Motor neuron (in vitro differentiated cells): ENCODE measurements at regions not wholly inside any gene's neighbourhood (a gene's known extent, or its start where the extent isn't known, plus 50 kb on each side); places are given as distances from the start of the nearest gene placed in this dataset.
"Not testable (repeated sequence)": the region's sequence is repeated elsewhere in the genome, so short reads cannot be mapped to it uniquely, and the experiment has no call there.

ENCODE experiments used
- ATAC-seq, 8 experiments: fragments of 200-7000 bp; cut with Tn5 transposase; replicated peaks in 6 of 8; 2 replicates each; pipeline ENCODE4 v1.8.0; 2021; ENCODE audit warnings: mild to moderate bottlenecking in 8 of 8, moderate library complexity in 8 of 8
- H3K27ac ChIP-seq, 2 donors: fragments of 250-450 bp; sonication (Bioruptor Pico); 2 replicates each; pipeline ENCODE4 v1.9.0; 2021; ENCODE audit warnings: antibody characterized with exemption in 2 of 2, mild to moderate bottlenecking in 2 of 2, moderate library complexity in 1 of 2
- H3K4me1 ChIP-seq, 2 donors: fragments of 250-450 bp; sonication (Bioruptor Pico); replicated peaks in 1 of 2; 2 replicates each; pipeline ENCODE4 v1.6.1; 2021; ENCODE audit warnings: antibody characterized with exemption in 2 of 2, mild to moderate bottlenecking in 2 of 2, moderate library complexity in 1 of 2
- H3K4me3 ChIP-seq, 5 donors: fragments of 250-450 bp; sonication (Bioruptor Pico); 2 replicates each; pipeline ENCODE4 v1.9.0; 2021; ENCODE audit warnings: antibody characterized with exemption in 5 of 5, mild to moderate bottlenecking in 5 of 5, moderate library complexity in 4 of 5
- WGBS, 10 experiments: fragments of 450-650 bp; shearing (Covaris generic); methylation state at CpG; one replicate each; pipeline ENCODE4 v1.0.0; 2022; 5-methylcytosine and 5-hydroxymethylcytosine counted together
- in situ Hi-C, 9 experiments: fragments of 400-800 bp; cut with MboI; loops; one replicate each; pipeline ENCODE4 v1.15.0; 2021; ENCODE audit warnings: low sequenced_read_pairs in 9 of 9, low pct_unique_long_range_greater_than_20kb in 2 of 9; ENCODE audit not compliant: unreplicated experiment in 9 of 9

DNA sequence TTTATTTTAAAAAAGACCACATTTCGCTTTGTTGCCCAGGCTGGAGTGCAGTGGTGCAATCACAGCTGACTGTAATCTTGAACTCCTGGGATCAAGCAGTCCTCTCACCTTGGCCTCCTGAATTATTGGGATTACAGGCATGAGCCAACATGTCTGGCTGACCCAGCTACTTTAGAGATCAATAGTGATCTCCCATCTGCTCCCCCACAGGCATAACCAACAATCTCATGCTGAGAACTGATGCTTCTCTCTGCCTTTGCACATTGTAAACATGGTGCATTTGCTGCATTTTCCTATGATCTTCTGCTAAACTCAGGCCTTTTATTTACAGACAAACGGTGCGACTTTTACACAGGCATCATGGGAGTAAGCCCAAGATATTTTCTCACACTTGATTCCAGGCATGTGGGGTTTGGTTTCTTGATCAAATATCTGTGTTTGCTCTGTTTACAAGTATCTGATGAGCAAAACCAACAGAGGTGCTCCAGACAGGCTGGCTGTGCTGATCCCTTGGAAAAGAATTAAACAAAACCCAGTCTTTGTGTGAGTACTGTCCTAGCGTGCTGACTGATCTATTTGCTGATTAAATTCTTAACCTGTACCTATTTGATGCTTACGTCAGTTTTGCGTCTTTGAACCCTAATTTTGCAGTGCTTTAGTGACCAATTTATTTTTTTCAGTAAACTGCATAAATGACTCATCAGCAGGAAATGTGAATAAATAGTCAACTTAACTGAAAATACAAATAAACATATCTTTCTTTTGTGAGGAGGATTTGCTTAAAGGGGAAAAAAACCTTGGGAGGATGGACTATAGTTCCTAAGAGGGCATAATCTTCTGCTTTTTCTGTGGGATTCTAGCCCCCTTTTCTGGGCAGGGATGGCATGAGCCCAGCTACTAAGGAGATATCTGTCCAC is 191.7 kb upstream of the NR3C1 start:
- ATAC-seq: peak in 4 of 8 experiments; percentile 25 to 73 (median 58)
- WGBS, 10 experiments: 50 to 95% (median 85%) methylated on average over 2 to 6 of the region's 6 CpGs; no CpG with 5 or more reads in 1 of the 10 experiments
- H3K4me1 ChIP-seq: peaks cover 12 to 15% of the 10 kb centered on the region in 2 donors

GRCh38 chr5:143593723-143594122 is 190.2 kb upstream of the NR3C1 start:
- Histone ChIP-seq H3K27ac (no peak overlapping the region), H3K4me3 (no peak overlapping the region), H3K4me1 (peaks cover 12 to 15% of the 10 kb centered on the region in 2 donors)
- 89 to 100% (median 93%) methylated on average over 2 to 6 of the region's 6 CpGs; no CpG with 5 or more reads in 1 of the 10 experiments for WGBS, 10 experiments
- in situ Hi-C loops: no loop called here
- no peak for ATAC-seq

More for the DNA sequence above, 191.7 kb upstream of the NR3C1 start:
- in situ Hi-C loops: no loop called here
- peak overlapping the region in 1 of 2 donors; percentile 15 for H3K27ac ChIP-seq
- H3K4me3 ChIP-seq: no peak overlapping the region

DNA sequence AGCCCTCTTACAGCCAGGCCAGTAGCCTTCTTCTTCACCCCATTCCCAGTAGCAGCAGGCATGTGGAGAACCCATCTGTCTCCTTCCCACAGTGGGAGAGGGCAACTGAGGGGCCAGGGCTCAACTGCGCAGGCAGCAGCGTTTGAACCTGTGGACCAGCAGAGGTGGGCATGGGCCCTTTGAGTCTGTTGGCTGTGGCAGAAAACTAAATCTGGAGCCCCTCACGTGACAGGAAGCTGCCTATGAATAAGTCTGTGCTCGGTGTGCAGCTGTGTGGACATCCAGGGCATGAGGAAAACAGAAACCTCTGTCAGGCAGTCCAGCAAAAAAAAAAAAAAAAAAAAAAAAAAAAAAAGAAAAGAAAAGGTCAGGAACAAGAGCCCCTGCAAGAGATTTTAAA is 189.2 kb upstream of the NR3C1 start:
- WGBS, 10 experiments: 0 to 100% (median 50%) methylated on average over 1 to 2 of the region's 4 CpGs; no CpG with 5 or more reads in 2 of the 10 experiments
- ATAC-seq: no peak
- in situ Hi-C loops: no loop called here

DNA sequence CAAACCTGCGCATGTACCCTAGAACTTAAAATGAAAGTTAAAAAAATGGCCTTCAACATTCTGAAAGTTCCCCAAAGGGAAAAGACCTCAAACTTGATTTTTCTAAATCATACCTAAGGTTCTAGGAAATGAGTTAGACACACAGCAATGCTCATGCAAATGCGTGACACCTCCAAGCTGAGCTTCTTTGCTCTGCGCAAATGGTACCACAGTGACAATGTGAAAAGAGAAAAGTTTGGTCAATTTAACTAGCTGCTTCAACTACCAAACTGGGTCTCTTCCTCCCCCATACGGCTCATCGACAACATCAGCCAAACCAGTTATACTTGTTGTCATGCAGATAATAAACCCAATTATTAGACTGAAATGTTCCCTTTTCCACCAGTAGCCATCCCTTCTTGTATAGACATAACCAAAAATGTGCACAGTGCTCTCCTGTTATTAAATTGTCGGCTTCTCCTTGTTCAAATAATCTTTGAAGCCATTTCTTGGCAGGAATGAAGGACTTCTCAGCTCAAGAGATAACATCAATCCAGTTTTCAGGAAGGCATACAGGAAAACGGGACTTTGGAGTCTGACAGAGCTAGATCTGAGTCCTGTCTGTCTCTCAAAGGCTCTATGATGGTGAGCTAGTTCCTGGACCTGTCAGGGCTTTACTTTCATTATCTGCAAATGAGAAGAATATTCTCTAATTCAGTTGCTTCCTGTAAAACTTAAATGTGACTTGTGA is 185.6 kb upstream of the NR3C1 start:
- no peak overlapping the region for H3K27ac ChIP-seq
- H3K4me3 ChIP-seq: no peak overlapping the region
- no peak for ATAC-seq
- in situ Hi-C loops: no loop called here
- peaks cover 0 to 4% of the 10 kb centered on the region in 2 donors for H3K4me1 ChIP-seq
- WGBS, 10 experiments: 82 to 100% (median 93%) methylated on average over 1 to 7 of the region's 7 CpGs; no CpG with 5 or more reads in 1 of the 10 experiments

More for the DNA sequence above, 189.2 kb upstream of the NR3C1 start:
- Histone ChIP-seq H3K4me3 (no peak overlapping the region), H3K4me1 (peaks cover 12 to 18% of the 10 kb centered on the region in 2 donors), H3K27ac (no peak overlapping the region)

DNA sequence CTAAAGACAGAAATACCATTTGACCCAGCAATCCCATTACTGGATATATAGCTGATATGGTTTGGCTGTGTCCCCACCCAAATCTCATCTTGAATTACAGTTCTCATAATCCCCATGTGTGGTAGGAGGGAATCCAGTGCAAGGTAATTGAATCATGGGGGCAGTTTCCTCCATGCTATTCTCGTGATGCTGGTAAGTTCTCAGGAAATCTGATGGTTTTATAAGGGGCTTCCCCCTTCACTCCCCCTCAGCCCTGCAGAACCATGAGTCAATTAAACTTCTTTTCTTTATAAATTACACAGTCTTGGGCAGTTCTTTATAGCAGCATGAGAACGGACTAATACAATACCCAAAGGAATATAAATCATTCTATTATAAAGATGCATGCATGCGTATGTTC is 184.6 kb upstream of the NR3C1 start:
- WGBS, 10 experiments: 41 to 100% (median 76%) methylated on average over 1 to 3 of the region's 3 CpGs; no CpG with 5 or more reads in 1 of the 10 experiments
- H3K4me3 ChIP-seq, in situ Hi-C loops, H3K27ac ChIP-seq, H3K4me1 ChIP-seq: not testable (repeated sequence)
- ATAC-seq: peak in 1 of 8 experiments; percentile 16

GRCh38 chr5:143586781-143587362 is 183.4 kb upstream of the NR3C1 start:
- H3K27ac ChIP-seq: no peak overlapping the region
- H3K4me3 ChIP-seq: no peak overlapping the region
- 80 to 100% (median 85%) methylated on average over 1 of the region's 1 CpG; no CpG with 5 or more reads in 7 of the 10 experiments for WGBS, 10 experiments
- in situ Hi-C loops: no loop called here
- ATAC-seq: no peak
- peaks cover 4 to 6% of the 10 kb centered on the region in 2 donors for H3K4me1 ChIP-seq

DNA sequence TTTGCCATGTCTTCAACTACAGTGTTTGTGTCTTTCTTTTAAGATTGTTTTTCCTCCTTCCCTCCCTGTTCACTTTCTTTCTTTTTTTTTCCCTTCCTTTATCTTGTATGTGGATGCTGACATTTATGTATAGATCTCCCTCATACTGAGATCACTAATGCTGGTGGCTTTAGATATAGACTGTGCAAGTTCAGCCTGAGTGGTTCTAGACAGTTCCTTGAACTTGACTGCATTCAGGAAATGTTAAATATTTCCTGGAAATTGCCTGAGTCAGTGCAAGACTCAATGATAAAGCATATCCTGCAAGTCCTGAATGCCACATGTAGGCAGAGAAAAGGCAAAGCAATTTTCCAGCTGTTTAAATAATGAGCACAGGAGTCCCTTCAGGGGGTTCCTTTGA is 182.5 kb upstream of the NR3C1 start:
- in situ Hi-C loops: no loop called here
- Histone ChIP-seq H3K27ac (no peak overlapping the region), H3K4me3 (no peak overlapping the region), H3K4me1 (peaks cover 4 to 6% of the 10 kb centered on the region in 2 donors)
- ATAC-seq: peak in 3 of 8 experiments; percentile 71 to 94 (median 73)

DNA sequence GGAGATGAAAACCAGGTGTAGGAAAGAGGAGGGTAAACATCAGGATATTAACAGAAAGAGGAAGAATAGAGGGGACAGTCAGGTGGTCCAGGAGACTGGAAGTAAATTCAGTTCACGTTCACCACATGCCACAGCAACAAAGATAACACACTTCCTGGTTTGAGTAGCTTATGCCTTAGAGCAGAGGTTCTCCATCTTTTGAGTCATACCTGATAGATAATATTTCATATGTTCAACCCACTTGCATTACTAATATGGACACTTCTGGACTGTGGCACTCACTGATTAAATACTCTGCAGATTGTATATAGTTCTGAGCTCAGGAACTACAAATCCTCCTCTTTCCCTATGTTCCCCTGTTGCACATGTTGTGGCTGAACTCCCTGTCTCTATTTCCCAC is 179.9 kb upstream of the NR3C1 start:
- Histone ChIP-seq H3K4me3 (no peak overlapping the region), H3K27ac (no peak overlapping the region), H3K4me1 (peaks cover under 1 to 6% of the 10 kb centered on the region in 2 donors)
- 71 to 100% (median 83%) methylated on average over 1 of the region's 1 CpG; no CpG with 5 or more reads in 3 of the 10 experiments for WGBS, 10 experiments
- ATAC-seq: peak in 1 of 8 experiments; percentile 29
- in situ Hi-C loops: no loop called here

GRCh38 chr5:143582869-143583268 is 179.4 kb upstream of the NR3C1 start:
- in situ Hi-C loops: no loop called here
- peak in 6 of 8 experiments; percentile 26 to 98 (median 79) for ATAC-seq

DNA sequence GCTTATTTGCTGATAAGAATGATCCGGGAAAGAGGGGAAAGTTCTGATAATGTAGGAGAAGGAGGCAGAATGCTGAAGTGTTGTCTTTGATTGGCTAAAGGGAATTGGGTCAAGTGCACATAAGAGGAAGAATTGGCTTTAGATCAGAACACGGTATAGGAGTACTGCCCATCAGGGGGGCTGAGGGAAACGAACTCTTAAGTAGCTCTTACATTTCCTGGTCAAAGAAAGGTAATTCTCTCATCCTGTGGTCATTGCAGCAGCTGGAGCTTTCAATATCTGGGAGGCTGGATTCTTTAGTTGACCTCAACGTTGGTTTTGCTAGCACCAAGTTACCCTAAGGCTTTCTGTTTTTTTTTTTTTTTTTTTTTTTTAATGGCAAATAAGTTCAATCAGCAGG is 178.7 kb upstream of the NR3C1 start:
- Histone ChIP-seq H3K27ac (no peak overlapping the region), H3K4me1 (peaks cover 0 to 6% of the 10 kb centered on the region in 2 donors), H3K4me3 (no peak overlapping the region)
- no peak for ATAC-seq
- in situ Hi-C loops: no loop called here
- WGBS, 10 experiments: 33 to 92% (median 50%) methylated on average over 1 to 4 of the region's 4 CpGs; no CpG with 5 or more reads in 1 of the 10 experiments

More at GRCh38 chr5:143582869-143583268, 179.4 kb upstream of the NR3C1 start:
- Histone ChIP-seq H3K27ac (no peak overlapping the region), H3K4me3 (no peak overlapping the region), H3K4me1 (peaks cover 0 to 6% of the 10 kb centered on the region in 2 donors)
- WGBS, 10 experiments: 44 to 100% (median 60%) methylated on average over 1 to 5 of the region's 5 CpGs

DNA sequence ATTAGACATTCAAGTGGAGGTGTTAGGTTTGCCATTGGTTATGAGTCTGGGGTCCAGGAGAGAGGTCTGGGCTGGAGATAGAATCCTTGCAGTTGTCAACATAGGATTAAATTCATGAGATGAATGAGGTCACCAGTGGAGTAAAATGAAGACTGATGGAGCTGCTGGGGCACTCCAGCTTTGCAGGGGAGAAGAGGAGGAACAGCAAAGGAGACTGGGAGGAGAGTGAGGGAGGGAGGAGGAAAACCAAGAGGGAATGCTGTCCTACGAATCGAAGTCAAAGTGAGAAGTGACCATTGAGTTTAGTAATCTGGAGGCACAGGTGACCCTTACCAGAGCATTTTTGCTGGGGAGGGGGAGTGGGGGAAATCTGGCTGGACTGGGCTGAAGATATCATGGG is 178.2 kb upstream of the NR3C1 start:
- no peak overlapping the region for H3K4me3 ChIP-seq
- in situ Hi-C loops: no loop called here
- ATAC-seq: no peak
- no peak overlapping the region for H3K27ac ChIP-seq
- 83 to 100% (median 100%) methylated on average over 1 to 2 of the region's 2 CpGs; no CpG with 5 or more reads in 4 of the 10 experiments for WGBS, 10 experiments
- peaks cover 0 to 6% of the 10 kb centered on the region in 2 donors for H3K4me1 ChIP-seq

- no peak overlapping the region for H3K4me3 ChIP-seq
- ATAC-seq: peak in 2 of 8 experiments; percentile 55 to 59
- in situ Hi-C loops: no loop called here
- no peak overlapping the region for H3K27ac ChIP-seq
- H3K4me1 ChIP-seq: peaks cover 0 to 6% of the 10 kb centered on the region in 2 donors
- WGBS, 10 experiments: 72 to 100% (median 100%) methylated on average over 1 to 3 of the region's 3 CpGs; no CpG with 5 or more reads in 2 of the 10 experiments
These were observed 177.7 kb upstream of the NR3C1 start for GRCh38 chr5:143581147-143581546.
